A673 (cell line): ENCODE measurements at regions not wholly inside any gene's neighbourhood (a gene's known extent, or its start where the extent isn't known, plus 50 kb on each side); places are given as distances from the start of the nearest gene placed in this dataset.

ENCODE experiments used
- EZH2 ChIP-seq: fragments of 200-600 bp; sonication (generic); IDR thresholded peaks from 2 replicates; pipeline ENCODE4 v1.6.1; 2017; ENCODE audit warnings: borderline replicate concordance, low read depth, mild to moderate bottlenecking, mixed read lengths, antibody characterized with exemption, low read length; ENCODE audit not compliant: poor library complexity, severe bottlenecking
- TF ChIP-seq, protein P1 (sequence below): fragments of 300-800, 200-600 bp; sonication (generic); conservative IDR thresholded peaks from 2 replicates; pipeline ENCODE4 v1.5.1; 2017; ENCODE audit warnings: low read depth, mild to moderate bottlenecking, antibody characterized with exemption, low read length, moderate library complexity, mixed read lengths

DNA sequence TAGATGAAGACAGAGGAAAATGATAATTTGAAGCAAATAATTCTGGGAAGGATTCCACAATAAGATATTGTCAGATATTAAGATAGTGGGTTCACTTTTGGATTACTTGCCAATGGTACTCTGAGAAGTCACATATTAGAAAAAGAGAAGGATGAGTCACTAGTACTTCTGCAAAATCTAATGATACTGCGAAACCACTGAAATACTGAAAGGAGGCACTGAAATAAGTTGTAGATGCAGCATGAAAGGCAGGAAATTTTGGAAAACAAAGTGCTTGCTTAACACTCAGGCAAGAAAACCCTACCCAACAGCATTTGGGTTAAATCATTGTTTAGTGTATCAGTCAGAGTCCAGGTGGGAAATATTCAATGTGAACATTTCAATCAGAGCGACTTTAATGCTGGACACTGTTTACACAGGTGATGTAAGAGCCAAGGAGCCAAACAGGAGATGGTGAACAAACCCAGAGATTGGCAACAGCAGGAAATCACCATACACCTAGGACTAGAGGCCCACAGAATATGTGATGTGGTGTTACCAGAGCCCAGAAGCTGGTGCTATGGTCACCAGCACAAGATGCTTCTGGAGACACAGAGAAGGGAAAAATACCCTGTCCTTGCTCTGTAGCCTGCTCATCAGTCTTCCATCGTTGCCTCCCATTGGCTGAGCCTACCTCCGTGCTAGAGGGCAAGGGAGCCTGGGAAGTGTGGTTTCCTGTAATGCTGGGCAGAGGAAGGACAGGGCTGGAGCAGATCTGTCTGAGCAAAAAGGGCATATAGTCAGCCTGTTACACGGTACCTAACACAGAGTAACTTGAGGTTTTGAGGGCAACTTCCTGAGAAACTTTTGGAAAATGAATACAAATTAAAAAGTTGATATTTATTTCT is 204.7 kb upstream of the ITGA4 start:
- TF ChIP-seq EZH2, result no peak
- TF ChIP-seq, protein P1, sequence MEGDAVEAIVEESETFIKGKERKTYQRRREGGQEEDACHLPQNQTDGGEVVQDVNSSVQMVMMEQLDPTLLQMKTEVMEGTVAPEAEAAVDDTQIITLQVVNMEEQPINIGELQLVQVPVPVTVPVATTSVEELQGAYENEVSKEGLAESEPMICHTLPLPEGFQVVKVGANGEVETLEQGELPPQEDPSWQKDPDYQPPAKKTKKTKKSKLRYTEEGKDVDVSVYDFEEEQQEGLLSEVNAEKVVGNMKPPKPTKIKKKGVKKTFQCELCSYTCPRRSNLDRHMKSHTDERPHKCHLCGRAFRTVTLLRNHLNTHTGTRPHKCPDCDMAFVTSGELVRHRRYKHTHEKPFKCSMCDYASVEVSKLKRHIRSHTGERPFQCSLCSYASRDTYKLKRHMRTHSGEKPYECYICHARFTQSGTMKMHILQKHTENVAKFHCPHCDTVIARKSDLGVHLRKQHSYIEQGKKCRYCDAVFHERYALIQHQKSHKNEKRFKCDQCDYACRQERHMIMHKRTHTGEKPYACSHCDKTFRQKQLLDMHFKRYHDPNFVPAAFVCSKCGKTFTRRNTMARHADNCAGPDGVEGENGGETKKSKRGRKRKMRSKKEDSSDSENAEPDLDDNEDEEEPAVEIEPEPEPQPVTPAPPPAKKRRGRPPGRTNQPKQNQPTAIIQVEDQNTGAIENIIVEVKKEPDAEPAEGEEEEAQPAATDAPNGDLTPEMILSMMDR, result no peak
